GM23338 (cell line): ENCODE measurements at regions not wholly inside any gene's neighbourhood (a gene's known extent, or its start where the extent isn't known, plus 50 kb on each side); places are given as distances from the start of the nearest gene placed in this dataset.

Source experiments
- CREB1 ChIP-seq: fragments of 250-450 bp; sonication (Bioruptor Pico); IDR thresholded peaks from 2 replicates; pipeline ENCODE4 v1.5.0; 2020; ENCODE audit warnings: low read depth, mild to moderate bottlenecking, moderate library complexity
- CTCF ChIP-seq, 2 experiments: fragments of 200-600 bp in 1 of 2; sonication (generic) in 1 of 2; conservative IDR thresholded peaks; 2 replicates each; pipeline versions ENCODE4 v1.5.1 to v1.6.1; 2016 to 2017; ENCODE audit warnings: antibody characterized with exemption in 2 of 2, low read depth in 2 of 2, mild to moderate bottlenecking in 2 of 2, moderate library complexity in 1 of 2
- EZH2 ChIP-seq: fragments of 200-600 bp; sonication (generic); IDR thresholded peaks from one replicate; pipeline ENCODE4 v1.8.0; 2017; ENCODE audit warnings: antibody characterized with exemption, mild to moderate bottlenecking, low read depth; ENCODE audit not compliant: unreplicated experiment
- JUNB ChIP-seq: IDR thresholded peaks from one replicate; pipeline ENCODE4 v1.6.1; 2016; ENCODE audit warnings: antibody characterized with exemption; ENCODE audit not compliant: unreplicated experiment
- NANOG ChIP-seq: IDR thresholded peaks from 2 replicates; pipeline ENCODE4 v1.6.1; 2016; ENCODE audit warnings: antibody characterized with exemption, borderline replicate concordance
- POLR2AphosphoS5 ChIP-seq: IDR thresholded peaks from 2 replicates; pipeline ENCODE4 v1.6.1; 2016; ENCODE audit warnings: antibody characterized with exemption, low read depth
- REST ChIP-seq: IDR thresholded peaks from one replicate; pipeline ENCODE4 v1.6.1; 2018; ENCODE audit warnings: antibody characterized with exemption; ENCODE audit not compliant: unreplicated experiment
- ZNF331 ChIP-seq: fragments of 250-450 bp; sonication (Bioruptor Pico); IDR thresholded peaks from 2 replicates; pipeline ENCODE4 v1.5.0; 2020; ENCODE audit warnings: low read depth, mild to moderate bottlenecking, moderate library complexity

- TF ChIP-seq CTCF (conservative IDR thresholded peaks at IDR 0.05; ENCODE audit: low read depth in 2 of 2) (no peak), JUNB (no peak), EZH2 (no peak), POLR2AphosphoS5 (no peak), NANOG (no peak), REST (no peak), CREB1 (CRISPR knock-in tag) (no peak), ZNF331 (CRISPR knock-in tag) (no peak)
These were observed 113.5 kb downstream of the KLF6 start for GRCh38 chr10:3671386-3671955.
